ENCODE measurements at regions not wholly inside any gene's neighbourhood (a gene's known extent, or its start where the extent isn't known, plus 50 kb on each side); places are given as distances from the start of the nearest gene placed in this dataset.

DNA sequence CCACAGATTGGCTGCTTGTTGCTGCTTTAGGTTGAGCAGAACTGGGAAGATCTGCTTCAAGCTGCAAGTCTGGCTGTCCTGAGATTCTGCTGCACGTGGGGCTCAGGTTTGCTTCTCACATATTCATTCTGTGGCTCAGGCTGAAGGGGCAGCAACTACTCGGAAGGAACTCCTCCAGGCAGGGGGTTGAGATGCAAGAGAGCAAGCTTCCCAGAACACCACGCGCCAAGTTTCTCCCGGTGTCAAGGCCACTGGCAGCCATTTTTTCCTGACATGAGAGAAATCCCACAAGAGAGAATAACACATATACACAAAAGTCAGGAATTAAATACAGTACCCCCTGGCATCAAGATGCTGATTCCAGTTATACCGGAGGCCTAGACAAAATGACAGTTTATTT is 887.6 kb upstream of the SLC10A2 start:
- Mint-ChIP-seq H3K27ac (no peak overlapping the region), H3K27me3 (ENCODE audit: insufficient read depth, low read depth, poor library complexity) (no peaks in the 10 kb centered on the region), H3K36me3 (ENCODE audit: low read depth) (no peaks in the 10 kb centered on the region), H3K4me3 (no peak overlapping the region), H3K9me3 (no peaks in the 10 kb centered on the region), H3K4me1 (no peaks in the 10 kb centered on the region)
- Histone ChIP-seq H3K9me2 (ENCODE audit: insufficient read depth) (no peaks in the 10 kb centered on the region), H3K27me3 (ENCODE audit: insufficient read depth) (no peaks in the 10 kb centered on the region), H3K36me3 (ENCODE audit: insufficient read depth) (no peaks in the 10 kb centered on the region), H3K79me2 (replicated peaks; ENCODE audit: insufficient read depth) (no peaks in the 10 kb centered on the region), H3F3A (replicated peaks; ENCODE audit: low read depth) (no peaks in the 10 kb centered on the region), H2AFZ (peak overlapping the region; percentile 90), H3K4me3 (no peak overlapping the region), H3K4me2 (no peak overlapping the region), H4K20me1 (replicated peaks; ENCODE audit: insufficient read depth) (no peaks in the 10 kb centered on the region), H3K4me1 (ENCODE audit: insufficient read depth) (no peaks in the 10 kb centered on the region), H3K27ac (ENCODE audit: low read depth) (no peak overlapping the region)
- TF ChIP-seq EZH2 (IDR thresholded peaks at IDR 0.05; ENCODE audit: low read depth, unreplicated experiment) (no peak), POLR2AphosphoS5 (IDR thresholded peaks at IDR 0.05; ENCODE audit: low read depth) (no peak), CREB1 (CRISPR knock-in tag; IDR thresholded peaks at IDR 0.05; ENCODE audit: low read depth) (no peak), ZNF114 (CRISPR knock-in tag; IDR thresholded peaks at IDR 0.05) (no peak), JUNB (IDR thresholded peaks at IDR 0.05; ENCODE audit: unreplicated experiment) (no peak), ZNF462 (CRISPR knock-in tag; IDR thresholded peaks at IDR 0.05) (no peak), NANOG (IDR thresholded peaks at IDR 0.05; ENCODE audit: borderline replicate concordance) (no peak), EZH2phosphoT487 (IDR thresholded peaks at IDR 0.05; ENCODE audit: unreplicated experiment) (no peak), CTCF (conservative IDR thresholded peaks at IDR 0.05; ENCODE audit: low read depth in 2 of 2) (no peak), STAT1 (IDR thresholded peaks at IDR 0.05; ENCODE audit: unreplicated experiment) (no peak), ETS1 (IDR thresholded peaks at IDR 0.05) (no peak), ZNF331 (CRISPR knock-in tag; IDR thresholded peaks at IDR 0.05; ENCODE audit: low read depth) (no peak)
- TF ChIP-seq, protein P1, sequence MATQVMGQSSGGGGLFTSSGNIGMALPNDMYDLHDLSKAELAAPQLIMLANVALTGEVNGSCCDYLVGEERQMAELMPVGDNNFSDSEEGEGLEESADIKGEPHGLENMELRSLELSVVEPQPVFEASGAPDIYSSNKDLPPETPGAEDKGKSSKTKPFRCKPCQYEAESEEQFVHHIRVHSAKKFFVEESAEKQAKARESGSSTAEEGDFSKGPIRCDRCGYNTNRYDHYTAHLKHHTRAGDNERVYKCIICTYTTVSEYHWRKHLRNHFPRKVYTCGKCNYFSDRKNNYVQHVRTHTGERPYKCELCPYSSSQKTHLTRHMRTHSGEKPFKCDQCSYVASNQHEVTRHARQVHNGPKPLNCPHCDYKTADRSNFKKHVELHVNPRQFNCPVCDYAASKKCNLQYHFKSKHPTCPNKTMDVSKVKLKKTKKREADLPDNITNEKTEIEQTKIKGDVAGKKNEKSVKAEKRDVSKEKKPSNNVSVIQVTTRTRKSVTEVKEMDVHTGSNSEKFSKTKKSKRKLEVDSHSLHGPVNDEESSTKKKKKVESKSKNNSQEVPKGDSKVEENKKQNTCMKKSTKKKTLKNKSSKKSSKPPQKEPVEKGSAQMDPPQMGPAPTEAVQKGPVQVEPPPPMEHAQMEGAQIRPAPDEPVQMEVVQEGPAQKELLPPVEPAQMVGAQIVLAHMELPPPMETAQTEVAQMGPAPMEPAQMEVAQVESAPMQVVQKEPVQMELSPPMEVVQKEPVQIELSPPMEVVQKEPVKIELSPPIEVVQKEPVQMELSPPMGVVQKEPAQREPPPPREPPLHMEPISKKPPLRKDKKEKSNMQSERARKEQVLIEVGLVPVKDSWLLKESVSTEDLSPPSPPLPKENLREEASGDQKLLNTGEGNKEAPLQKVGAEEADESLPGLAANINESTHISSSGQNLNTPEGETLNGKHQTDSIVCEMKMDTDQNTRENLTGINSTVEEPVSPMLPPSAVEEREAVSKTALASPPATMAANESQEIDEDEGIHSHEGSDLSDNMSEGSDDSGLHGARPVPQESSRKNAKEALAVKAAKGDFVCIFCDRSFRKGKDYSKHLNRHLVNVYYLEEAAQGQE (IDR thresholded peaks at IDR 0.05; ENCODE audit: unreplicated experiment), result no peak
- no peak for DNase-seq (ENCODE audit: low spot score)
- no peak for ATAC-seq

Data from GM23338 (cell line).